A673 (cell line): ENCODE measurements at regions not wholly inside any gene's neighbourhood (a gene's known extent, or its start where the extent isn't known, plus 50 kb on each side); places are given as distances from the start of the nearest gene placed in this dataset.

Source experiments
- BruUV-seq: library from RNA; stranded (reverse); fragments of 400-500 nt; replicated peaks from 2 replicates; lab custom pipeline; 2021; lab: Mats Ljungman, UMichigan
- CTCF ChIA-PET: fragments of 300-600 bp; sonication (Branson Sonifier 250); formaldehyde crosslinking; loops from one replicate; lab custom pipeline; 2022; ENCODE audit warnings: antibody characterized with exemption; lab: Charles Lee
- POLR2A ChIA-PET: fragments of 300-600 bp; sonication (Branson Sonifier 250); formaldehyde crosslinking; loops from one replicate; lab custom pipeline; 2022; ENCODE audit warnings: antibody characterized with exemption; ENCODE audit not compliant: low non-redundant PET; lab: Charles Lee
- DNase-seq: peaks from one replicate; pipeline ENCODE4 v3.0.0-alpha.2; 2015; ENCODE audit warnings: low spot score
- H3K27ac ChIP-seq: fragments of 200-600 bp; sonication (generic); 2 replicates; pipeline ENCODE4 v1.5.1; 2016; ENCODE audit warnings: mixed run types, low read depth, mild to moderate bottlenecking, mixed read lengths, antibody characterized with exemption, low read length; ENCODE audit not compliant: poor library complexity, severe bottlenecking
- H3K27me3 ChIP-seq: fragments of 200-600 bp; sonication (generic); replicated peaks from 2 replicates; pipeline ENCODE4 v1.6.1; 2017; ENCODE audit warnings: mixed run types, low read depth, mild to moderate bottlenecking, mixed read lengths, antibody characterized with exemption, low read length; ENCODE audit not compliant: insufficient read depth, poor library complexity
- H3K36me3 ChIP-seq: fragments of 200-600 bp; sonication (generic); 2 replicates; pipeline ENCODE4 v1.6.1; 2016; ENCODE audit warnings: mixed run types, mild to moderate bottlenecking, mixed read lengths, antibody characterized with exemption, low read length; ENCODE audit not compliant: insufficient read depth, poor library complexity, severe bottlenecking
- H3K4me1 ChIP-seq: fragments of 200-600 bp; sonication (generic); 2 replicates; pipeline ENCODE4 v1.6.1; 2017; ENCODE audit warnings: mixed run types, mild to moderate bottlenecking, mixed read lengths, antibody characterized with exemption, low read length; ENCODE audit not compliant: insufficient read depth, poor library complexity, severe bottlenecking
- H3K4me3 ChIP-seq: fragments of 200-600 bp; sonication (generic); 2 replicates; pipeline ENCODE4 v1.5.1; 2016; ENCODE audit warnings: low read depth, mixed run types, mild to moderate bottlenecking, mixed read lengths, low read length; ENCODE audit not compliant: poor library complexity, severe bottlenecking
- H3K9me3 ChIP-seq: fragments of 200-600 bp; sonication (generic); 2 replicates; pipeline ENCODE4 v1.6.1; 2016; ENCODE audit warnings: mixed run types, low read depth, mild to moderate bottlenecking, mixed read lengths, antibody characterized with exemption, low read length; ENCODE audit not compliant: poor library complexity, severe bottlenecking
- CTCF ChIP-seq: fragments of 300-800, 200-600 bp; sonication (generic); conservative IDR thresholded peaks from 2 replicates; pipeline ENCODE4 v1.5.1; 2017; ENCODE audit warnings: low read depth, mild to moderate bottlenecking, antibody characterized with exemption, low read length, moderate library complexity, mixed read lengths
- EZH2 ChIP-seq: fragments of 200-600 bp; sonication (generic); IDR thresholded peaks from 2 replicates; pipeline ENCODE4 v1.6.1; 2017; ENCODE audit warnings: borderline replicate concordance, low read depth, mild to moderate bottlenecking, mixed read lengths, antibody characterized with exemption, low read length; ENCODE audit not compliant: poor library complexity, severe bottlenecking
- intact Hi-C: fragments of 100-400 bp; cut with micrococcal nuclease; formaldehyde crosslinking; loops from one replicate; pipeline ENCODE4 v1.10.0; 2022; ENCODE audit not compliant: unreplicated experiment

- ChIA-PET POLR2A (no interaction called here), CTCF (no interaction called here)
- no TSS peak for BruUV-seq
Measured at GRCh38 chr18:40690062-40690461, 1265.0 kb upstream of the PIK3C3 start.

GRCh38 chr18:40687399-40687798 lies 1267.6 kb upstream of the PIK3C3 start:
- Histone ChIP-seq H3K4me1 (no peaks in the 10 kb centered on the region), H3K9me3 (no peaks in the 10 kb centered on the region), H3K27me3 (no peaks in the 10 kb centered on the region), H3K27ac (no peak overlapping the region), H3K4me3 (no peak overlapping the region), H3K36me3 (no peaks in the 10 kb centered on the region)
- TF ChIP-seq EZH2 = no peak
- no peak for TF ChIP-seq CTCF
- BruUV-seq = no TSS peak
- POLR2A ChIA-PET = no interaction called here
- DNase-seq = no peak
- intact Hi-C loops = loop anchor here (1.0 kb wide), 1 partner anchor 8 kb away; no protein-coding TSS in a partner anchor
- CTCF ChIA-PET = no interaction called here

More at GRCh38 chr18:40690062-40690461, 1265.0 kb upstream of the PIK3C3 start:
- no peak overlapping the region for H3K27ac ChIP-seq
- no peaks in the 10 kb centered on the region for H3K4me1 ChIP-seq
- H3K36me3 ChIP-seq = no peaks in the 10 kb centered on the region
- H3K9me3 ChIP-seq = no peaks in the 10 kb centered on the region
- H3K4me3 ChIP-seq = no peak overlapping the region
- DNase-seq = no peak
- no peaks in the 10 kb centered on the region for H3K27me3 ChIP-seq
- TF ChIP-seq EZH2 (no peak), CTCF (no peak)
- intact Hi-C loops = no loop called here

- ChIA-PET CTCF (no interaction called here), POLR2A (no interaction called here)
- Histone ChIP-seq H3K4me3 (no peak overlapping the region), H3K9me3 (no peaks in the 10 kb centered on the region), H3K36me3 (no peaks in the 10 kb centered on the region), H3K27me3 (no peaks in the 10 kb centered on the region), H3K27ac (no peak overlapping the region), H3K4me1 (no peaks in the 10 kb centered on the region)
- intact Hi-C loops = loop anchor here (1.0 kb wide), 1 partner anchor 8 kb away; no protein-coding TSS in a partner anchor
- DNase-seq = no peak
- BruUV-seq = no TSS peak
- TF ChIP-seq EZH2 (no peak), CTCF (no peak)
Measured at GRCh38 chr18:40686836-40687235, 1268.2 kb upstream of the PIK3C3 start.
